ENCODE measurements at regions not wholly inside any gene's neighbourhood (a gene's known extent, or its start where the extent isn't known, plus 50 kb on each side); places are given as distances from the start of the nearest gene placed in this dataset.

DNA sequence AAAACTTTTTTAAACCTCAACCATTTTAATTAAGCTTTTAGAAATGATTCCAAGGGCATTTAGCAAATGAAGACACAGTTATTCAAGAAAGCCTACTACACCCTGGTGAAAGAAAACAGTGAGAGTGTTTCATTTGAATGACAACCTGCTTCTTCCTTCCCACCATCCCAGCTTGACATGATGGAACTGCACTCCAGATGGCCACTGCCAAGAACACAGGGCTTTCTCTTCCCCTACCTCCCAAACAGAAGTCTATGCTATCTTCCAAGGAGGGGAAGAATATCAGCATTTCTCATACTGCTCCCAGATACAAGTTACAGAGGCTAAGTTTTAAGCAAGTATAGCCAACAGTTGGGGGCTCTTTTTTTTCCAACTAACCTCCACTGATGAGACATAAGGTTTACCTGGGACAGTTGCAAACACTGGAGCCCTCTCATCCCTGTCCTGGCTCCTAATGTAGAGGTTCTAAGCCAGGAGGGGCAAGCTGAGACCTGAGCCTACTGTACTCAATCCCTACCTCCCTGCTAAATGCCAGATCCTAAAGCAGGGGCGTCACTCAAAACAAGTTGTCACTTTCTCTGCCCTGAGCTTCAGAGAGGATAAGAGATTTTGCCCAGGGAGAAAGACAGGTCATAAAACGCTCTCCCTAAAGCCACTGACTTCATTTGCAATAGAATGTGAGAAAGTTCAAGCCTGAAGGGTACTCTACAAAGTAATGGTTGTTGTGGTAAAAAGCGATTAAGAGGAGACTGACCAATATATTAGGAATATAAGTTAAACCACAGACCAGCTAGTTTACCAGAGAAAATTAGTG lies 88.5 kb upstream of the SLC27A6 start:
- Histone ChIP-seq H3K36me3 (ENCODE audit: insufficient read depth, low read length) (no peaks in the 10 kb centered on the region), H3K9me3 (ENCODE audit: low read depth, low read length) (no peaks in the 10 kb centered on the region), H3K27ac (no peak overlapping the region), H3K4me3 (no peak overlapping the region), H3K9ac (ENCODE audit: insufficient read length) (no peak overlapping the region)
- DNase-seq (ENCODE audit: low read depth, low spot score), result no peak
- TF ChIP-seq POLR2AphosphoS5 (IDR thresholded peaks at IDR 0.05; ENCODE audit: borderline replicate concordance, low read depth, low read length), result no peak

- TF ChIP-seq POLR2AphosphoS5 (IDR thresholded peaks at IDR 0.05; ENCODE audit: borderline replicate concordance, low read depth, low read length) (no peak), FOXP2 (optimal IDR thresholded peaks at IDR 0.05; ENCODE audit: control extremely low read depth, extremely low read length, insufficient read depth) (no peak), EZH2 (IDR thresholded peaks at IDR 0.05) (no peak)
- no peak for DNase-seq (ENCODE audit: low read depth, low spot score)
- H3K27ac ChIP-seq, result no peak overlapping the region
- H3K36me3 ChIP-seq (ENCODE audit: insufficient read depth, low read length), result no peaks in the 10 kb centered on the region
- no peak overlapping the region for H3K9ac ChIP-seq (ENCODE audit: insufficient read length)
- H3K4me3 ChIP-seq, result no peak overlapping the region
- no peaks in the 10 kb centered on the region for H3K9me3 ChIP-seq (ENCODE audit: low read depth, low read length)
Observed at GRCh38 chr5:128877476-128877875, 87.8 kb upstream of the SLC27A6 start.

GRCh38 chr5:128881502-128882018 lies 83.7 kb upstream of the SLC27A6 start:
- H3K27ac ChIP-seq, result no peak overlapping the region
- no peaks in the 10 kb centered on the region for H3K9me3 ChIP-seq (ENCODE audit: low read depth, low read length)
- no peak overlapping the region for H3K9ac ChIP-seq (ENCODE audit: insufficient read length)
- no peak overlapping the region for H3K4me3 ChIP-seq
- no peak for TF ChIP-seq EZH2 (IDR thresholded peaks at IDR 0.05)
- no peak for TF ChIP-seq FOXP2 (optimal IDR thresholded peaks at IDR 0.05; ENCODE audit: control extremely low read depth, extremely low read length, insufficient read depth)
- no peak for TF ChIP-seq POLR2AphosphoS5 (IDR thresholded peaks at IDR 0.05; ENCODE audit: borderline replicate concordance, low read depth, low read length)
- no peaks in the 10 kb centered on the region for H3K36me3 ChIP-seq (ENCODE audit: insufficient read depth, low read length)
- no peak for DNase-seq (ENCODE audit: low read depth, low spot score)

GRCh38 chr5:128885649-128886255 lies 79.5 kb upstream of the SLC27A6 start:
- TF ChIP-seq EZH2 (IDR thresholded peaks at IDR 0.05) (no peak), POLR2AphosphoS5 (IDR thresholded peaks at IDR 0.05; ENCODE audit: borderline replicate concordance, low read depth, low read length) (no peak), FOXP2 (optimal IDR thresholded peaks at IDR 0.05; ENCODE audit: control extremely low read depth, extremely low read length, insufficient read depth) (no peak)
- DNase-seq (ENCODE audit: low read depth, low spot score), result no peak
- H3K9me3 ChIP-seq (ENCODE audit: low read depth, low read length), result no peaks in the 10 kb centered on the region
- H3K27ac ChIP-seq, result no peak overlapping the region
- no peak overlapping the region for H3K9ac ChIP-seq (ENCODE audit: insufficient read length)
- H3K4me3 ChIP-seq, result no peak overlapping the region
- H3K36me3 ChIP-seq (ENCODE audit: insufficient read depth, low read length), result no peaks in the 10 kb centered on the region

DNA sequence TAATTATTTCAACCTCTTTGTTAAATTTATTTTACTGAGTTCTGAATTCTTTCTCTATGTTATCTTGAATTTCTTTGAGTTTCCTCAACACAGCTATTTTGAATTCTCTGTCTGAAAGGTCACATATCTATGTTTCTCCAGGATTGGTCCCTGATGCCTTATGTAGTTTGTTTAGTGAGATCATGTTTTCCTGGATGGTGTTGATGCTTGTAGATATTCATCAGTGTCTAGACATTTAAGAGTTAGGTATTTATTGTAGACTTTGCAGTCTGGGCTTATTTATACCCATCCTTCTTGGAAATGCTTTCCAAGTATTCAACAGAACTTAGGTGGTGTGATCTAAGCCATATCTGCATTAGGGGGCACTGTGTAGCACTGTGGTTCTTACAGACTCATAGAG lies 70.2 kb upstream of the SLC27A6 start:
- no peak overlapping the region for H3K9ac ChIP-seq (ENCODE audit: insufficient read length)
- H3K4me3 ChIP-seq, result no peak overlapping the region
- H3K9me3 ChIP-seq (ENCODE audit: low read depth, low read length), result no peaks in the 10 kb centered on the region
- H3K36me3 ChIP-seq (ENCODE audit: insufficient read depth, low read length), result no peaks in the 10 kb centered on the region
- no peak overlapping the region for H3K27ac ChIP-seq
- no peak for DNase-seq (ENCODE audit: low read depth, low spot score)
- TF ChIP-seq EZH2 (IDR thresholded peaks at IDR 0.05), result no peak
- no peak for TF ChIP-seq FOXP2 (optimal IDR thresholded peaks at IDR 0.05; ENCODE audit: control extremely low read depth, extremely low read length, insufficient read depth)
- no peak for TF ChIP-seq POLR2AphosphoS5 (IDR thresholded peaks at IDR 0.05; ENCODE audit: borderline replicate concordance, low read depth, low read length)

- TF ChIP-seq EZH2 (IDR thresholded peaks at IDR 0.05) (no peak), POLR2AphosphoS5 (IDR thresholded peaks at IDR 0.05; ENCODE audit: borderline replicate concordance, low read depth, low read length) (no peak), FOXP2 (optimal IDR thresholded peaks at IDR 0.05; ENCODE audit: control extremely low read depth, extremely low read length, insufficient read depth) (no peak)
- Histone ChIP-seq H3K27ac (no peak overlapping the region), H3K9me3 (ENCODE audit: low read depth, low read length) (no peaks in the 10 kb centered on the region), H3K9ac (ENCODE audit: insufficient read length) (no peak overlapping the region), H3K4me3 (no peak overlapping the region), H3K36me3 (ENCODE audit: insufficient read depth, low read length) (no peaks in the 10 kb centered on the region)
- DNase-seq (ENCODE audit: low read depth, low spot score), result no peak
Observed at GRCh38 chr5:128896675-128897074, 68.6 kb upstream of the SLC27A6 start.

GRCh38 chr5:128903550-128903949 lies 61.7 kb upstream of the SLC27A6 start:
- no peak for DNase-seq (ENCODE audit: low read depth, low spot score)
- Histone ChIP-seq H3K9ac (ENCODE audit: insufficient read length) (no peak overlapping the region), H3K9me3 (ENCODE audit: low read depth, low read length) (no peaks in the 10 kb centered on the region), H3K36me3 (ENCODE audit: insufficient read depth, low read length) (no peaks in the 10 kb centered on the region), H3K27ac (no peak overlapping the region), H3K4me3 (no peak overlapping the region)
- TF ChIP-seq EZH2 (IDR thresholded peaks at IDR 0.05) (no peak), FOXP2 (optimal IDR thresholded peaks at IDR 0.05; ENCODE audit: control extremely low read depth, extremely low read length, insufficient read depth) (no peak), POLR2AphosphoS5 (IDR thresholded peaks at IDR 0.05; ENCODE audit: borderline replicate concordance, low read depth, low read length) (no peak)

GRCh38 chr5:128904805-128905567 lies 60.3 kb upstream of the SLC27A6 start:
- no peak for DNase-seq (ENCODE audit: low read depth, low spot score)
- Histone ChIP-seq H3K9ac (ENCODE audit: insufficient read length) (no peak overlapping the region), H3K36me3 (ENCODE audit: insufficient read depth, low read length) (no peaks in the 10 kb centered on the region), H3K4me3 (no peak overlapping the region), H3K27ac (no peak overlapping the region), H3K9me3 (ENCODE audit: low read depth, low read length) (no peaks in the 10 kb centered on the region)
- no peak for TF ChIP-seq POLR2AphosphoS5 (IDR thresholded peaks at IDR 0.05; ENCODE audit: borderline replicate concordance, low read depth, low read length)
- no peak for TF ChIP-seq EZH2 (IDR thresholded peaks at IDR 0.05)
- TF ChIP-seq FOXP2 (optimal IDR thresholded peaks at IDR 0.05; ENCODE audit: control extremely low read depth, extremely low read length, insufficient read depth), result no peak

Data from SK-N-MC (cell line).